GM19099 (cell line): ENCODE measurements at regions not wholly inside any gene's neighbourhood (a gene's known extent, or its start where the extent isn't known, plus 50 kb on each side); places are given as distances from the start of the nearest gene placed in this dataset.

Source experiments
- POLR2A ChIP-seq: IDR thresholded peaks from 3 replicates; pipeline ENCODE4 v1.6.1; 2011; ENCODE audit warnings: low read depth; ENCODE audit not compliant: insufficient read length; ENCODE audit errors: extremely low read depth

DNA sequence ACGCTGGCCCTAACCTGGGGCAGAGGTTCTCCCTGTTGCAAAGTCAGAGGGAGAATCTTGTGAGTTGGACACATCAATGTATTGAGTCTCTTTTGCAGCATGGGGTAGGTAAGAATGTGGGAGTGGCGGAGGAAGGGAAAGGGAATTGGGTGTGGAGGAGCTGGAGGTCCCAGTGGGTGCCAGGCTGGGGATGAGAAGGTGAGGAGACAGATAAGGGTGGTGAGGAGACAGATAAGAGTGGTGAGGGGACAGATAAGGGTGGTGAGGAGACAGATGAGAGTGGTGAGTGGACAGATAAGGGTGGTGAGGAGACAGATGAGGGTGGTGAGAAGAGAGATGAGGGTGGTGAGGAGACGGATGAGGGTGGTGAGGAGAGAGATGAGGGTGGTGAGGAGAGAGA is 72.9 kb upstream of the SFSWAP start:
- TF ChIP-seq POLR2A, result no peak

- TF ChIP-seq POLR2A, result no peak
Observed at GRCh38 chr12:131639270-131639940, 71.5 kb upstream of the SFSWAP start.

DNA sequence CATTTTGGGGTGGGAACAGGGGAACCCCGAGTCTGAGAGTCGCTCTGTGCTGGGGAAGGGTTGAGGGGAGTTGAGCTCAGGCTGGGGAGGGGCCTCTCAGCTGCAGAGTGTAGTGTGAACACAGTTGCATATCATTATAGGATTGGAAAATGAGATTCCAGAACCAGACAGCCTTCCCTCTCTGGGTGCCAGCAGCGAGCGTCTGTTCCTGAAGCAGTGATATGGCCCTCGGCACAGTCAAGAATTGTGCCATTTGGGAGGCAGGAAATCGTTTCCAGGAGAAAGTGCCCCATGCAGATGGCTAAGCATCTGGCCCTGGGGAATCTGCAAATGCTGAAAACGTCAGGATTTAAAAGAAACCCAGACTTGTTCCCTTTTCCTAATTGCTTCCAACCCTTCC is 70.4 kb upstream of the SFSWAP start:
- TF ChIP-seq POLR2A, result no peak

GRCh38 chr12:131641315-131641714 is 69.6 kb upstream of the SFSWAP start:
- TF ChIP-seq POLR2A, result no peak

DNA sequence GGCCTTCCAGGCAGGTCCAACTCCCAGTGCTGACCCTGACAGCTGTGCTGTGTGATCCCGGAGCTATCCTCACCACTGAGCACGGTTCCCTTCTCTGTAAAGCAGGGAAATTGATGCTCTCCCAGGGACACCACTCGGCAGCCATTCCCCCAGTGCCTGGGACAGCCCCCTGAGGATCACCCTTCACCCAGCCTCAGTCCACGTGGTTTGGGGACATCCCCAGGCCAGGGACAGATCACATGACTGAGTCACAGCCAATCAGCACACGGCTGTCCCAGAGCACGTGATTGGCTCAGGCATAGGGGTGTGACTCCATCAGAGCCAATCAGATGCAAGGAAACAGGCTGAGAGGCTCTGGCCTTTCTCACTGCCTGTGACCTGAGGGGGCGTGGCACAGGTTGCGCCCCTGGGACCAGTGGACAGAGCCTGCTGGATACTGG is 68.8 kb upstream of the SFSWAP start:
- no peak for TF ChIP-seq POLR2A

GRCh38 chr12:131642771-131643170 is 68.1 kb upstream of the SFSWAP start:
- TF ChIP-seq POLR2A, result no peak

GRCh38 chr12:131643631-131644452 is 67.0 kb upstream of the SFSWAP start:
- no peak for TF ChIP-seq POLR2A

DNA sequence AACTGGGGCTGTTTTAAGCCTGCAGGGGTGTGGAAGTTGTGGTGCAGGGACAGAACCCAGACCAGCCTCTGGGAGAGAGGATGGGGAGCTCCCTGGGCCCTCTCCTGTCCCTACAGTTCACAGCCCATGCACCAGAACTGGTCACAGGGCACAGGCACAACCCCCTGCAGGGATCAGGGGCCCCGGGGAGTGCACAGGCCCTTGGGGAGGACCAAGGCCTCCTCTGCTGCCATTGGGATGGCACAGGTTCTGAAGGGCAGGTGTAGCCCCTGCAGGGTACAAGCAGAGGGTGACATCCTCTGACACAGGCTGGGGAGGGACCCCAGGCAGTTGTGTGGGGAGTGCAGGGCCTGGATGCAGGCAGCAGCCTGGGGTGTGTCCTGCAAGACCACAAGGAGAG is 66.4 kb upstream of the SFSWAP start:
- TF ChIP-seq POLR2A, result no peak

DNA sequence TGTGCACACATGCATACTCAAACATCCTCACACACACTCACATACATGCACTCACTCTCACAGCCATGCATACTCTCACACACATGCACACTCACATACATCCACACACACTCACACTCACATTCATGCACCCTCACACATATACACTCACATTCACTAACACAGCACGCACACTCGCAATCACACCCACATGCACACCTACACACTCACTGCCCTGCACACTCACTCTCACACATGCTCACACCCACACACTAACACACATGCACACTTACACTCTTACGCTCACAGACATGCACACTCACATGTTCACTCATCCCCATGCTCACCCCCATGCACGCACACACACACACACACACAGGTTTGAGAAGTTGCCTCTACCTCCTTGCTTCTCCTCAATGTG is 63.2 kb upstream of the SFSWAP start:
- no peak for TF ChIP-seq POLR2A
